AG09319 (cell line): ENCODE measurements at regions not wholly inside any gene's neighbourhood (a gene's known extent, or its start where the extent isn't known, plus 50 kb on each side); places are given as distances from the start of the nearest gene placed in this dataset.

Experiments used
- DNase-seq: peaks from one replicate; pipeline ENCODE4 v3.0.0-alpha.2; 2010; ENCODE audit warnings: low read depth; ENCODE audit errors: extremely low read depth
- TF ChIP-seq, protein P1 (sequence below): IDR thresholded peaks from 2 replicates; pipeline ENCODE4 v1.5.1; 2011; ENCODE audit warnings: low read depth, mild to moderate bottlenecking, inconsistent platforms, low read length, moderate library complexity

DNA sequence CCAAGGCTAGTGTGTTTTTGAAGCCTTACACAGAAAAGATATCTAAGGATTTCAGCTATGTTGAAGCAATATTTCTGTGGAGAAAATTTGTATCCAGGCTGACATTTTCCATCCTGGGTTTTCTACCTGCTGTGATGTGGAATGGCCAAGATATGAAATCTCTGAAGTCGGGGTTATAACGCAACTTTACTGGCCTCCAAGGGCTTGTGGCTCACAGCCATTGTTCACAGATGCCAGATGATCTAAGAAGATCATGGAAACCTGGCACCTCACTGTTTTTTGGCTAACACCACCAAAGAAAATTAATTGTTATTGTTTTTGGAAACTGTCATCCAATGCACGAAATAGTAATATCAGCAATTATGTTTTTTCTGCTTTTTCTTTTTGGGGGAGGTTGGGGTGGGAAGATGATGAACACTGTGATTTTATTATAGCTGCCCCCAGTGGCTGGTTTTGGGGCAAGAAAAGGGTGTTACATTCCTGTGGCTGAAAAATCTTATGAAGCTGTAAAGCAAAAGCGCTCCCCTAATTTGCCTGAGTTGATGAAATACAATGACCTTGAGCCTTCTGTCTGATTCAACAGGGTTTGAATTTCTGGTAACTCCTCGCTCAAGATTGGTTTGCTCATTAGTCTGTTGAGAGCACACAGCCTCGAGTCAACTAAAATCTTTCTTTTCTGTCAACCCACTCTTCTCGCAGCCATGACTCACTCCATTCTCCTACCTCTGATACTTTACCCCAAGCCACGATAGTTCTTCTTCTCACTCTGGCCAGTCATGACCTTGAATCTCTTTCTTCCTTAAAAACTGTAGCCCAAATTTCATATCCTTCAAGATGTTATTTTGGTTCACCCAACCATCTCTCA is 236.7 kb downstream of the PAX1 start:
- TF ChIP-seq, protein P1, sequence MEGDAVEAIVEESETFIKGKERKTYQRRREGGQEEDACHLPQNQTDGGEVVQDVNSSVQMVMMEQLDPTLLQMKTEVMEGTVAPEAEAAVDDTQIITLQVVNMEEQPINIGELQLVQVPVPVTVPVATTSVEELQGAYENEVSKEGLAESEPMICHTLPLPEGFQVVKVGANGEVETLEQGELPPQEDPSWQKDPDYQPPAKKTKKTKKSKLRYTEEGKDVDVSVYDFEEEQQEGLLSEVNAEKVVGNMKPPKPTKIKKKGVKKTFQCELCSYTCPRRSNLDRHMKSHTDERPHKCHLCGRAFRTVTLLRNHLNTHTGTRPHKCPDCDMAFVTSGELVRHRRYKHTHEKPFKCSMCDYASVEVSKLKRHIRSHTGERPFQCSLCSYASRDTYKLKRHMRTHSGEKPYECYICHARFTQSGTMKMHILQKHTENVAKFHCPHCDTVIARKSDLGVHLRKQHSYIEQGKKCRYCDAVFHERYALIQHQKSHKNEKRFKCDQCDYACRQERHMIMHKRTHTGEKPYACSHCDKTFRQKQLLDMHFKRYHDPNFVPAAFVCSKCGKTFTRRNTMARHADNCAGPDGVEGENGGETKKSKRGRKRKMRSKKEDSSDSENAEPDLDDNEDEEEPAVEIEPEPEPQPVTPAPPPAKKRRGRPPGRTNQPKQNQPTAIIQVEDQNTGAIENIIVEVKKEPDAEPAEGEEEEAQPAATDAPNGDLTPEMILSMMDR = no peak
- DNase-seq = no peak

DNA sequence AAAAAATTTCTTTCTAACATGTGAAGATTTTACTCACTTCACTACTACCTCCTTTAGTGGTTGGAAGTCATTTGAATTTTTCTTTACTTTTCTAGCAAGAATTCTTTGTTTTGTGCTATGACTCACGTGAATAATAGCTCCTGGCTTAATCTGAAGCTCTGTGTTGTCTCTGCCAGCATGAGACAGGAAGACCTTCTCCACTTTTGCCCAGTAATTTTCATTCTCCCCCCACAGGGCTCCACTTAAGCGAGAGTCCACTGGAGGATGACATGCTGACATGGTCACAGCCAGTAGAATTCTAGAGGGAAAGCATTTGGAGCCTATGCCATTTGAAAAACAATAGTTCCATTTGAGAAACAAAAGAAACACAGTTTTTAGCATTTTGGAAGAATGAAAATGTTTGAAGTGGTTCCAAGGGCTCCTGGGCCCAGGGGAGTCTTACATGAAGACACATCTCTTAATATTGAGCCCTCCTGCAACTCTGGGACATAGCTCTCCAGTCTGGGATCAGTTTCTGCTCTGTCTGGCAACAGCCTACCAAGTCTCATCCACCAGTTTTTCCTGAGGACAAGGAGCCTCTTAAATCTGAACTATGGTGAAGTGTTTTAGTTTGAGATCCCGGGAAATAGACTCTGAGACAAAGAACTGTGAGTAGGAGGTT is 231.4 kb downstream of the PAX1 start:
- no peak for DNase-seq
- TF ChIP-seq, protein P1 = no peak

DNA sequence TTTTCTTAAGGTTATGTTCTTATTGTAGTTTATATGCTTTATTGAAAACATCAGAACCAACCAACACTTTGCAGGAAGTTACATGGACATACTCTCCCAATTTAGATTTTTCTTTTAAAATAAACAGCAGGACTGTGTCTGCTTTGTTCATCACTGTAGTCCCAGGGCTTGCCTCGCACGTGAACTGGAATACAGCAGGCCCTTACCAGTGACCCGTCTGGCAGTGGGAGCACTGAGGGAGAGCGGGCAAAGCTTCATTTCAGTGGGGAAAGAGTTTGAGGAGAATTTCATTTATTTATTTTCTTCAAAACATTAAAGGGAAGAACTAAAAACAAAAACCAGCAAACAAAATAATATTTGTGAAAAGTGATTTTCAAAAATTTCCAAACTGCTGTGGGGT is 230.8 kb downstream of the PAX1 start:
- TF ChIP-seq, protein P1 = no peak
- DNase-seq = no peak

DNA sequence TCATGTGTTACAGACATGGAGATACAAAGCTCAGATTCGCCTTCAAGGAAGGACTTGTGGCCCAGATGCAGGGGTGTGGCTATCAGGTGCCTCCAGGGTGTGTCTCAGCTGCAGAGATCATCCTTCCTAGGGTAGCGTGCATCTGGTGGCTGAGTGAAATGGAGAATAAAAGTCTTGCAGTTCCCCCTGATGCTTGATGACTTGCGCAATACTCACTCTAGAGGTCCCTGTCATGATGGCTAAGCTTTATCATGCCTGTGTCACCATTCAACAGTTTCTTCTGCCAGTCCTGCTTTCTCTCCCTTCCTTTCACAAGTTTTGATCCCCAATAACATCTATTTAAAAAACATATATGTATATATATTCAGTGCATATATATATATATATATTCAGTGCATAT is 228.1 kb downstream of the PAX1 start:
- TF ChIP-seq, protein P1 = no peak
- DNase-seq = no peak

DNA sequence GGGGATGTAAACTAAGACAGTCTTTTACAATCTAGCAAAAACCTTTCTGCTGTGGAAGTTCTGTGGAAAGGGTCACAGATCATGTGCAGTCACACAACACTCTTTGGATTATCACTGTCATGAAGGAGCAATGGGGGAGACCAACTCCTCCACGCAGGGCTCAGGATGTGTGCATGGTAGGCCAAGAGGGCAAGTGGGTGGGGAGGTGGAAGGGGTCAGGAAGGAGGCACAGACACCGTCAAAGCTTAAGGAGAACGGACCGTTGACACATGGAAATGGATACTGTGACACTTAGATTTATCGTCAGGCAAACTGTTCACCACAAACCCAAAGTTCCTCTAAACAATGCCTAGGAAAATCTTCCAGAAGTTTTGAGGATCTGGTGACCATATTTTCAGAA is 215.8 kb downstream of the PAX1 start:
- DNase-seq = no peak
- TF ChIP-seq, protein P1 = no peak

DNA sequence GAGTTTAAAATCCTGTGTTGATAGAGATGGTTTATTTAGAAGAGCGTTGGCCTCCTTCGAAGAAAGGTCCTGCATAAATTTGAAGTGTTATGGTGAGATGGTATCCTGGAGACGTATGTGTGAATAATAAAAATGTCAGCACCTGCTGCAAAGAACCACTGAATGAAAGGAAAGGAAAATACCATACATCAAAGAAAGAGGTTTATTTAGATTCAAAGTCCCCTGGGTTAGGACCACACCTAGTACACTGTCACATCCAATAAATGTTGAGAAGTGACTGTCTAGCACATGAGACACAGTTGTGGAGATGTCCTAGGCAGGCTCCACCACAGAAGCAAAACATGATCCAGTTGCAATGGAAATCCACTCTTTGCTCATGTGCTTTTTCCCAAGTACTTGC is 214.7 kb downstream of the PAX1 start:
- TF ChIP-seq, protein P1 = no peak
- no peak for DNase-seq

DNA sequence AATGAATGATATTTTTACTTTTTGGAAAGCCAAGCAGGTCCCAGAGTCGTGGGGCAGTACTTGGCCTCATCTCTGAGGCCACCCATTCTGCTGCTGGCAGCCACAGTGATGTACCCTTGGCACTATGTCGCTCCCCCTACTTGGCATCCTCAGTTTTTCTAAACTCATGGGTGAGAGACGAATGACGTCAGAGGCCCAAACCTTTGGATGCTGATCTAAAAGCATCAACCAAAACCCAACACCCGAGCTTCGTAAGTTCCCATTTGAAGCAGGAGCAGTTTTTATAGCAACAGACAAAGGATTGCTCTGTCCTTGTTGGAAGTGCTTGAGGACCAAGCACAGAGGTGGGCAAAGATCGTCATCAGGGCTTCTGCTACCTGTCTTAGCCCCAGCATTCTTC is 212.9 kb downstream of the PAX1 start:
- TF ChIP-seq, protein P1 = no peak
- DNase-seq = no peak
